ENCODE measurements at regions not wholly inside any gene's neighbourhood (a gene's known extent, or its start where the extent isn't known, plus 50 kb on each side); places are given as distances from the start of the nearest gene placed in this dataset.

GRCh38 chr10:111558211-111558610 is 481.4 kb downstream of the ADRA2A start:
- H3K23ac ChIP-seq (ENCODE audit: insufficient read length, low read depth, low read length), result no peak overlapping the region
- no peak overlapping the region for H3K9ac ChIP-seq (ENCODE audit: extremely low read depth, insufficient read length, low read length)
- DNase-seq, result no peak
- no peak overlapping the region for H2AK5ac ChIP-seq (ENCODE audit: insufficient read length, low read length)
- H2BK12ac ChIP-seq (ENCODE audit: insufficient read length, low read depth, low read length), result no peak overlapping the region
- no peak overlapping the region for H4K91ac ChIP-seq (ENCODE audit: insufficient read length, low read depth, low read length)
- H4K8ac ChIP-seq (replicated peaks; ENCODE audit: insufficient read length, low read depth, low read length), result no peak overlapping the region
- no peak overlapping the region for H2BK5ac ChIP-seq (ENCODE audit: insufficient read length, low read length)
- H3K9me3 ChIP-seq (ENCODE audit: control insufficient read depth, low read depth, low read length), result no peaks in the 10 kb centered on the region
- H3K9me3 Mint-ChIP-seq, result no peaks in the 10 kb centered on the region
- no peaks in the 10 kb centered on the region for H3K79me1 ChIP-seq (ENCODE audit: insufficient read depth, low read depth, low read length, poor library complexity, severe bottlenecking)
- no peak overlapping the region for H3T11ph ChIP-seq (ENCODE audit: low read length)
- peaks cover 3% of the 10 kb centered on the region; the same call in 1 of the 2 replicates for H3K4me1 ChIP-seq (ENCODE audit: insufficient read depth, low read length)
- H3K27me3 ChIP-seq (ENCODE audit: insufficient read depth, low read length), result no peaks in the 10 kb centered on the region
- H2BK20ac ChIP-seq (ENCODE audit: low read depth, low read length, poor library complexity, severe bottlenecking), result no peak overlapping the region
- H4K5ac ChIP-seq (ENCODE audit: insufficient read length, low read depth, low read length), result no peak overlapping the region
- no peak overlapping the region for H3K56ac ChIP-seq (ENCODE audit: insufficient read length, low read depth, low read length)
- no peaks in the 10 kb centered on the region for H3K27me3 Mint-ChIP-seq (ENCODE audit: low read depth)
- no CpG with 5 or more reads among the region's 4 CpGs for WGBS (ENCODE audit: extremely low coverage, insufficient read length, low lambda C conversion rate)
- no peak overlapping the region for H2BK15ac ChIP-seq (ENCODE audit: low read depth, low read length)
- no peak overlapping the region for H2BK120ac ChIP-seq (ENCODE audit: low read depth, low read length, poor library complexity, severe bottlenecking)
- no peak overlapping the region for H3K4me3 Mint-ChIP-seq
- H3K4me1 Mint-ChIP-seq, result peaks cover 26 to 31% of the 10 kb centered on the region in 2 experiments
- no peak overlapping the region for H3K14ac ChIP-seq (ENCODE audit: insufficient read depth, low read length)
- no peak overlapping the region for H3K27ac Mint-ChIP-seq
- no peak overlapping the region for H3K4ac ChIP-seq (ENCODE audit: low read depth, low read length)
- H3K4me2 ChIP-seq (ENCODE audit: insufficient read depth, insufficient read length, low read length), result no peak overlapping the region
- H2AFZ ChIP-seq (ENCODE audit: low read length), result no peak overlapping the region
- no peak overlapping the region for H3K27ac ChIP-seq (ENCODE audit: insufficient read length, low read depth, low read length)
- TF ChIP-seq CTCF (conservative IDR thresholded peaks at IDR 0.05), result no peak
- no peaks in the 10 kb centered on the region for H3K23me2 ChIP-seq (ENCODE audit: insufficient read length, low read depth, low read length, poor library complexity, severe bottlenecking)
- H3K79me2 ChIP-seq (ENCODE audit: insufficient read depth, low read length), result no peaks in the 10 kb centered on the region
- H3K36me3 Mint-ChIP-seq (ENCODE audit: insufficient read depth in 1 of 3, low read depth in 3 of 3), result no peaks in the 10 kb centered on the region
- H3K18ac ChIP-seq (ENCODE audit: insufficient read length, low read depth, low read length), result no peak overlapping the region
- no peaks in the 10 kb centered on the region for H4K20me1 ChIP-seq (ENCODE audit: control insufficient read depth, insufficient read depth, insufficient read length)
